Large intestine (tissue), 3 donors: ENCODE measurements at regions not wholly inside any gene's neighbourhood (a gene's known extent, or its start where the extent isn't known, plus 50 kb on each side); places are given as distances from the start of the nearest gene placed in this dataset.
"Not testable (repeated sequence)": the region's sequence is repeated elsewhere in the genome, so short reads cannot be mapped to it uniquely, and the experiment has no call there.

ENCODE experiments used
- DNase-seq, 2 donors: peaks; one replicate each; pipeline versions ENCODE4 v3.0.0 to v3.0.0-alpha.2; 2013
- H3K27ac ChIP-seq: one replicate; pipeline ENCODE4 v1.5.1; 2013; ENCODE audit warnings: low read length
- H3K27me3 ChIP-seq: 2 replicates; pipeline ENCODE4 v1.6.1; 2013; ENCODE audit warnings: low read length; ENCODE audit not compliant: control insufficient read depth, insufficient read depth
- H3K36me3 ChIP-seq: 2 replicates; pipeline ENCODE4 v1.6.1; 2013; ENCODE audit warnings: low read length; ENCODE audit not compliant: control insufficient read depth, insufficient read depth
- H3K4me1 ChIP-seq: one replicate; pipeline ENCODE4 v1.6.1; 2013; ENCODE audit warnings: low read length; ENCODE audit not compliant: control insufficient read depth, insufficient read depth
- H3K4me3 ChIP-seq: one replicate; pipeline ENCODE4 v1.5.1; 2013; ENCODE audit warnings: low read length
- H3K9me3 ChIP-seq: one replicate; pipeline ENCODE4 v1.6.1; 2013; ENCODE audit warnings: mild to moderate bottlenecking, low read depth, low read length, moderate library complexity; ENCODE audit not compliant: control insufficient read depth
- WGBS: methylation state at CpG from one replicate; pipeline ENCODE4 v1.1.5; 2013; ENCODE audit warnings: low lambda C conversion rate; ENCODE audit not compliant: insufficient coverage; 5-methylcytosine and 5-hydroxymethylcytosine counted together

DNA sequence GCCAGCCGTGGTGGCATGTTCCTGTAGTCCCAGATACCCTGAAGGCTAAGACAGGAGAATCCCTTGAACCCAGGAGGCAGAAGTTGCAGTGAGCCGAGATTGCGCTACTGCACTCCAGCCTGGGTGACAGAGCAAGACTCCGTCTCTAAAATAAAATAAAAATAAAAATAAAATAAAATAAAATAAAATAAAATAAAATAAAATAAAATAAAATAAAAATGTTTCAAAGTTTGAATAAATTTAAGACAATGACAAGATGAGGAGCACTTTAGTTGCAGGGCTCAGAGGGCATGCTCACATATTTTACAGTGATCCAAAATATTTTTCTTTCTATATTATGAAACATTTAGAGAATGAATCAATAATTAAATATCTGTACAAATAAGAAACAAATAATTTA is 374.3 kb upstream of the ARRDC3 start:
- not testable (repeated sequence) for H3K27ac ChIP-seq, H3K27me3 ChIP-seq, H3K9me3 ChIP-seq, H3K4me3 ChIP-seq, H3K36me3 ChIP-seq, H3K4me1 ChIP-seq, DNase-seq
- WGBS = 94% methylated on average over 3 of the region's 4 CpGs

DNA sequence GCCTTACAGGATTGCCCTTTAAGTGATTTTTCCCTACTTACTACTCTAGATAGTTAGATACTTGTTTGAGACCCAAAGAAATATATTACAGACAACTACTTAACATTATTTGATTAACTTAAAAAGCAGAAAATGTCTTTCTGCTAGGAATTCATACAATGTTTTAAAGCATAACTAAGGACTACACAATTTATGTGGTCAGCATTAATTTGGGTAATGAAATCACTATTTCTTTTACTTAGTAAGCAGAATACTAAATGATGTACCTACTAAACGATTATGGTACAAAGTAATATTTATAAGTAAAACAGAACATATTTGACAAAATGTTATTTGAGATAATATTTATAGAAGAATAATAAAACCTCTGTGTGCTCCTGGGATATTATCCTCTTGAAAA is 371.9 kb upstream of the ARRDC3 start:
- Histone ChIP-seq H3K36me3 (no peaks in the 10 kb centered on the region), H3K4me1 (no peaks in the 10 kb centered on the region), H3K4me3 (no peak overlapping the region), H3K9me3 (no peaks in the 10 kb centered on the region), H3K27ac (no peak overlapping the region), H3K27me3 (no peaks in the 10 kb centered on the region)
- no peak for DNase-seq
- no CpG with 5 or more reads among the region's 1 CpG for WGBS

DNA sequence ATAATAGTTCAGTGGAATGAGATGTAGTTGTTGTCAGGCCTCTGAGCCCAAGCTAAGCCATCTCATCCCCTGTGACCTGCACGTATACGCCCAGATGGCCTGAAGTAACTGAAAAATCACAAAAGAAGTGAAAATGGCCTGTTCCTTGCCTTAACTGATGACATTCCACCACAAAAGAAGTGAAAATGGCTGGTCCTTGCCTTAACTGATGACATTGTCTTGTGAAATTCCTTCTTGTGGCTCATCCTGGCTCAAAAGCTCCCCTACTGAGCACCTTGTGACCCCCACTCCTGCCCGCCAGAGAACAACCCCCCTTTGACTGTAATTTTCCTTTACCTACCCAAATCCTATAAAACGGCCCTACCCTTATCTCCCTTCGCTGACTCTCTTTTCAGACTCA is 361.4 kb upstream of the ARRDC3 start:
- H3K27ac ChIP-seq, H3K4me3 ChIP-seq, H3K9me3 ChIP-seq, DNase-seq, H3K27me3 ChIP-seq, H3K4me1 ChIP-seq, H3K36me3 ChIP-seq: not testable (repeated sequence)
- whole genome bisulfite sequencing = no CpG with 5 or more reads among the region's 5 CpGs

DNA sequence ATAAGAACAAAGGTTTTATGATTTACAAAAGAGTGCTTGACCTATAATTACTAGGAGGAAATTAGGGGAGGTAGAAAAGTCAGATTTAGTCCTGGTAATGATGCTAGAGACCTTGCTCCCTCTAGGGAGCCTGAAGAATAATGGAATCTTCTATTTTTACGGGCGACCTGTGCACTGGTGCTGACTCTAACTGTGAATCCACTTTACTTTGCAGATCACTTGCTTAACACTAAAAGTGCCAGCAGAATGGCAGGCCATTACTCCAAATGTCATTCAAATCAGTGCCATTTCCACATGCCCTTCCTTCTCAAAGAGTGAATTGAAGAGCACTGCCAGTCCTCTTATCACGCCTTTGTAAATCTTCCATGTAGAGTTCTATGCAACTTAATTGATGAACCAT is 359.4 kb upstream of the ARRDC3 start:
- Histone ChIP-seq H3K4me3 (no peak overlapping the region), H3K4me1 (no peaks in the 10 kb centered on the region), H3K36me3 (no peaks in the 10 kb centered on the region), H3K9me3 (no peaks in the 10 kb centered on the region), H3K27ac (no peak overlapping the region), H3K27me3 (no peaks in the 10 kb centered on the region)
- 71% methylated on average over 1 of the region's 3 CpGs for WGBS
- no peak for DNase-seq

DNA sequence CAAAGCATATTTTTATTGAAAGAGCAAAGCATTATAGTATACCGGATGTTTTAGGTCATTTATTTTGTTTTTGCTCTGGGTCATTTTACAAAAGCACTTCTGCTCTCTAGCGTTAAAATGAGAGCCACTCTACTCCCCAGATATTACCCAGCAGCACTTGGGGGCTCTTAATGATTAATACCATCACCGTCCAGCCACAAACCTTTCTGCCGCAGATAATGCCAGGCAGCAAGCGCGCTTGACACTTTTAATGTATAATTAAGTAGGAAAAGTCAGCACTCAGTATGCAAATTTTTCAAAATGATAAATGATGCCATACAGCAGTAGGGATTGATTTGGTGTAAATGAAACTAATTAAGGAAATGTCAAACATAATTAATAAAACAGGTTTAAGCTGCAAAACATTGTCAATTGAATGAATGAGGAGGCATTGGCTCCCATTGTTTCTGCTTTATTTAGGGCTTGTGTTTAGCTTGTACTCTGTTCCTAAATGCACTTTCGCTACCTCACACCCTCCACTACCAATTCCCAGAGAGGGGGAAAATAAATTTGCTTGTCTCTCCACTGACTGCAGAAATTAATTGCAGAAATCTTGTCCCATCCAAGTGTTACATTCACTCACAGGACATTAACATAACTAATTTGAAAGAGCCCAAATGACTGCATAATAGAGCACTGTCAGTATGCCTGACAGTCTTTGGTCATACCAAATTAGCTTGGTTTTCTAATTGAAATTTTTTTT is 358.8 kb upstream of the ARRDC3 start:
- H3K4me1 ChIP-seq = no peaks in the 10 kb centered on the region
- H3K27ac ChIP-seq = no peak overlapping the region
- no peak overlapping the region for H3K4me3 ChIP-seq
- no peaks in the 10 kb centered on the region for H3K27me3 ChIP-seq
- DNase-seq = no peak
- H3K9me3 ChIP-seq = no peaks in the 10 kb centered on the region
- WGBS = no CpG with 5 or more reads among the region's 7 CpGs
- H3K36me3 ChIP-seq = no peaks in the 10 kb centered on the region

DNA sequence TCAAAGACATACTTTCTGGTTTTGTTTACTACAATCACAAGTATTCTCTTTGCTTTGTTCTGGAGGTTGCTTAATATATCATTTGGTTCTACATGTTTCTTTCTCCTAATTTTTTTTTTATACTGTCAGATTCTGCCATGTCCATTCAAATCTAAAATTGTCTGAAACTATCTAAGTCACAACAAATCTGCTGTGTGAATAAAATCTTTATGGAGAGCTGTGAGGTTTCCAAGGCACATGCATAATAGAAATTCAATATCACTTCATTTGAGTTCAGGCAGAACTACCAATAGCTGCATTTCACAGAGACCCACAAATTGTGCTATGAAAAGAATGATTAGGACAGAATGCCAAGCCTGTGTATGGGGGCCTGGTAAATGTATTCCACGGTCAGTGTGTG is 346.9 kb upstream of the ARRDC3 start:
- no peaks in the 10 kb centered on the region for H3K36me3 ChIP-seq
- H3K4me3 ChIP-seq = no peak overlapping the region
- no peaks in the 10 kb centered on the region for H3K27me3 ChIP-seq
- no CpG with 5 or more reads among the region's 1 CpG for WGBS
- H3K9me3 ChIP-seq = no peaks in the 10 kb centered on the region
- no peak overlapping the region for H3K27ac ChIP-seq
- no peaks in the 10 kb centered on the region for H3K4me1 ChIP-seq
- no peak for DNase-seq

DNA sequence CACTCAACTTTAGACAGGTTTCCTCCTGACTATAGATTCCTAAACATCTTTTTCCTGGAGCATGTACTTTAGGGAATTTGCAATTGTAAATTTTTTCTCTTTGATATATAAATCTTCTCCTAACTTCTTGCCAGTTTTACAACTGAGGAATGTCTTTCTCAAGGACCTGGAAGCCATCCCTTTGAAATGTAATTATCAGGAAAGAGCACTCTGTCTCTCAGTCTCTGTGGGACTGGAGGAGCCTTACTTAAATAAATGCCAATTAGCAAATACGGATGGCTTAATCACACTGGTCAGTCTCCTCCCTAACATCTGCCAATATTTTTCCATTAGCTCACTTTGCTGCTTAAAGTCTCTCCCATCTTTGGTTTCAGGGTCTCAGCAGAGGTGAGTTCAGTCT is 344.3 kb upstream of the ARRDC3 start:
- WGBS = no CpG with 5 or more reads among the region's 1 CpG

DNA sequence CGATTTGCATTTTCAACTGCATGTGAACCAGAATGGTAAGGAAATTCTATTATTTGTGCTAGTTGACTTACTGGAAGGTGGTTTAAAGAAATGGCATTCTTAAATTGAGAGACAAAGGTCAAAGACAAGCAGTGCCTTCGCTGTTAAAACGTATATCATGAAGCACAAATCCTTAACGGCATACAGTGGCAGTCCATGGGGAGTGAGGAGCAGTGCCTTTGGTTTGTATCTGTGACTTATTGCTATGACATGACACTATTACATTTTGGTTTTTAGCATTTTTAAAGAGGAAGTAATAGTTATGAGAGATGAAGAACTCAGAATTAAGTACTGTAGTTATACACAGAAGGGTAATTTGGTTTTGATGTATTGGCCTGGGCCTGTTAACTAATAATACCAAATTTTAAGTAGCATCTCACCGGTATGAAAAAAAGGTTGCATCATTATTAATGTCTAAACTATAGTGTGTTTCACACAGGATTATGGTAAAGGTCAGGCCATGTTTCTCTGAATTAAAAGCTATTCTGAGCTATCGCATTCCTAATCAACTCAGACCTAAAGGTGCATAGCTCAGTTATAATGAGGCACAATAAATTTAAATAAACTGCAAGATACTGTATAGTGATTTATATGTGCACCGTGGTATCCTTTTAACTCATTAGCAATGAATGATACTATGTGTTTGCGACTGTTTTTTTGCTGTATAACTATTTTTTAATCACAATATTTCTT is 339.8 kb upstream of the ARRDC3 start:
- Histone ChIP-seq H3K27me3 (no peaks in the 10 kb centered on the region), H3K27ac (no peak overlapping the region), H3K36me3 (no peaks in the 10 kb centered on the region), H3K4me1 (no peaks in the 10 kb centered on the region), H3K4me3 (no peak overlapping the region), H3K9me3 (no peaks in the 10 kb centered on the region)
- no peak for DNase-seq
- WGBS = 93% methylated on average over 4 of the region's 8 CpGs

More for the DNA sequence above, 344.3 kb upstream of the ARRDC3 start:
- H3K4me1 ChIP-seq = no peaks in the 10 kb centered on the region
- H3K36me3 ChIP-seq = no peaks in the 10 kb centered on the region
- no peak overlapping the region for H3K27ac ChIP-seq
- H3K9me3 ChIP-seq = no peaks in the 10 kb centered on the region
- DNase-seq = no peak
- no peaks in the 10 kb centered on the region for H3K27me3 ChIP-seq
- no peak overlapping the region for H3K4me3 ChIP-seq

DNA sequence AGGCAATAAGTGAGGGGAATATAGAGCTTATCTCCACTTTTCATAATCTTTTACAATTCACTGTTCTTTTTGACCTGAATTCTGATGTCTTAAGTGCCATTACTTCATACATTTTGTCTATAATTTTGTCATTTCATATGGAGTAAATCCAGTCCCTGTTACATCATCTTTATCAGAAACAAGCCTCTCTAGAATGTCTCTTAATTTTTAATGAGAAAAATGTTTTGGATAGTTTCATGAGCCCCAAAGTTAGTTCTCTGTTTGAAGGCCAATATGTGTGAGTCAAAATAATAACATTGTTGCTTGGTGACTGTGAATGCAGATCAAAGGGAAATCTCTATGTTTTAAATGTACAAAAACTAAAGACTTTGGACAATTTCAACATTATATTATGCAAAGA is 329.6 kb upstream of the ARRDC3 start:
- no peaks in the 10 kb centered on the region for H3K36me3 ChIP-seq
- DNase-seq = no peak
- no peaks in the 10 kb centered on the region for H3K27me3 ChIP-seq
- H3K4me1 ChIP-seq = no peaks in the 10 kb centered on the region
- no peaks in the 10 kb centered on the region for H3K9me3 ChIP-seq
- H3K27ac ChIP-seq = no peak overlapping the region
- H3K4me3 ChIP-seq = no peak overlapping the region

DNA sequence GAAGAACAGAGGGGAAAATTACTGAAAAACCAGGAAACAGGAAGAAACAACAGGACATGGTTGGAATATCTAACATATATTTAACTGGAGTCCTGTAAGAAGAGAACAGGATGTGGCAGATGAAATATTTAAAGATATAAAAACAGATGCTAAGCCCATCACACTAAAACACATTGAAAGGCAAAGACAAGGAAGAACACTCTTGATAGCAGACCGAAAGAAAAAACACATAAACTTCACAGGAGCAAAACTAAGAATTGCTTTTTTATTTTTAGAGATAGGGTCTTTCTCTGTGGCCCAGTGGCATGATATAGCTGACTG is 324.4 kb upstream of the ARRDC3 start:
- WGBS = no CpG with 5 or more reads among the region's 1 CpG
- DNase-seq = no peak
- Histone ChIP-seq H3K9me3 (peaks cover 2% of the 10 kb centered on the region), H3K4me3 (no peak overlapping the region), H3K27ac (no peak overlapping the region), H3K4me1 (no peaks in the 10 kb centered on the region), H3K36me3 (no peaks in the 10 kb centered on the region), H3K27me3 (no peaks in the 10 kb centered on the region)
